Activated CD8-positive, alpha-beta T cell treated with anti-CD3 and anti-CD28 coated beads, Interleukin-2, amount 10 ng/mL, durations not matched to agents 7 days and 5 days (primary cell): ENCODE measurements at regions not wholly inside any gene's neighbourhood (a gene's known extent, or its start where the extent isn't known, plus 50 kb on each side); places are given as distances from the start of the nearest gene placed in this dataset.
"Not testable (repeated sequence)": the region's sequence is repeated elsewhere in the genome, so short reads cannot be mapped to it uniquely, and the experiment has no call there.

Experiments
- ATAC-seq: fragments of 150-1000 bp; cut with Tn5 transposase; one replicate; pipeline ENCODE4 v1.10.0; 2021; ENCODE audit warnings: moderate library complexity
- CTCF ChIA-PET: fragments of 350-600 bp; sonication (Branson Sonifier 250); formaldehyde crosslinking; loops from one replicate; lab custom pipeline; 2021; ENCODE audit warnings: antibody characterized with exemption; lab: Charles Lee
- POLR2A ChIA-PET: fragments of 350-600 bp; sonication (Branson Sonifier 250); formaldehyde crosslinking; loops from one replicate; lab custom pipeline; 2021; ENCODE audit warnings: antibody characterized with exemption; lab: Charles Lee
- DNase-seq: peaks from one replicate; pipeline ENCODE4 v3.0.0-alpha.2; 2020
- H3K27ac Mint-ChIP-seq: one replicate; pipeline ENCODE4 v1.8.0; 2021; ENCODE audit warnings: mild to moderate bottlenecking, mixed read lengths
- H3K27me3 Mint-ChIP-seq: one replicate; pipeline ENCODE4 v1.8.0; 2021; ENCODE audit warnings: low read depth, mixed read lengths
- H3K36me3 Mint-ChIP-seq: one replicate; pipeline ENCODE4 v1.8.0; 2021; ENCODE audit warnings: low read depth, mixed read lengths
- H3K4me1 Mint-ChIP-seq: one replicate; pipeline ENCODE4 v1.8.0; 2021; ENCODE audit warnings: low read depth, mixed read lengths
- H3K4me3 Mint-ChIP-seq: one replicate; pipeline ENCODE4 v1.8.0; 2021; ENCODE audit warnings: mild to moderate bottlenecking, mixed read lengths
- H3K9me3 Mint-ChIP-seq: one replicate; pipeline ENCODE4 v1.8.0; 2022; ENCODE audit warnings: mixed read lengths; ENCODE audit not compliant: insufficient read depth

GRCh38 chrX:43267652-43268051 is 388.4 kb upstream of the MAOA start:
- H3K4me3 Mint-ChIP-seq: no peak overlapping the region
- POLR2A ChIA-PET: no interaction called here
- peaks cover 5% of the 10 kb centered on the region for H3K9me3 Mint-ChIP-seq
- H3K4me1 Mint-ChIP-seq: no peaks in the 10 kb centered on the region
- DNase-seq (no peak), ATAC-seq (no peak)
- CTCF ChIA-PET: no interaction called here
- H3K27me3 Mint-ChIP-seq: no peaks in the 10 kb centered on the region
- H3K36me3 Mint-ChIP-seq: peaks cover 2% of the 10 kb centered on the region
- H3K27ac Mint-ChIP-seq: no peak overlapping the region

DNA sequence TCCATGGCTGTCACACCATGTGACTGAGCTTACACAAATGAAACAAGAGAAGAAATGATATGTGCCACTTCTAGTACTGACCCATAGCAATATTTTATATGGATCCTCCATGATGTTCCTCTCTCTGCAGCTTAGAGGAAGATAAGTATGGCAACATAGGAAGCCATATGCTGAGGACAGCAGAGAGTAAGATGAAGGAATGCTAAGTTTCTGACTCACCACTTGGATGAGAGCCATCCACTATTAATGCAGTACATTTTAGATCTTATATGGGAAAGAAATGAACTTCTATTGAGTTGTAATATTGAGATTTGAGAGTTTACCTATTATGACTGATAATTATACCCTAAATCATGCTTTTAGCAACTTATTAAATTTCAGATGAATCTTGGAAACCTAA is 386.9 kb upstream of the MAOA start:
- no peak for DNase-seq

GRCh38 chrX:43277879-43278278 is 378.2 kb upstream of the MAOA start:
- ChIA-PET CTCF (no interaction called here), POLR2A (no interaction called here)
- ATAC-seq (no peak), DNase-seq (no peak)
- Mint-ChIP-seq H3K27me3 (no peaks in the 10 kb centered on the region), H3K36me3 (no peaks in the 10 kb centered on the region), H3K27ac (no peak overlapping the region), H3K4me3 (no peak overlapping the region), H3K4me1 (no peaks in the 10 kb centered on the region), H3K9me3 (no peaks in the 10 kb centered on the region)

More for the DNA sequence above, 386.9 kb upstream of the MAOA start:
- Mint-ChIP-seq H3K9me3 (no peaks in the 10 kb centered on the region), H3K36me3 (no peaks in the 10 kb centered on the region), H3K27me3 (no peaks in the 10 kb centered on the region), H3K4me3 (no peak overlapping the region), H3K27ac (no peak overlapping the region), H3K4me1 (no peaks in the 10 kb centered on the region)
- ChIA-PET POLR2A (no interaction called here), CTCF (no interaction called here)
- no peak for ATAC-seq

DNA sequence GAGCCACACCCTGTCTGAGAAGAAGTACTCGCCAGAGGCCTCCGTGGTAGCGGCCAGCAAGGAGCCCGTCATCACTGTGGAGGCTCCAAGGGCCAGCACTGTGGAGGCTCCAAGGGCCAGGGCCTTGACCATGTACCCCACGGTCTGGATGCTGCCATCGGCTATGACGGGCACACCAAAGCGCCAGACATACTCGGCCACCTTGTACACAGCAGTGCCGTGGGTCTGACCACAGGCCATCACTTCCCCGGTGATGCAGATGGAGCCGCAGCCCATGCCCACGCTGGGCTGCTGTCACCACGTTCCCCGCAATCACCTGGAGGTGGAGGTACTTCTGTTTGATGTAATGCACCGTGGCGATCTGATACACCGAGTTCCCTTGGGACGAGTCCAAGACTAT is 377.7 kb upstream of the MAOA start:
- Mint-ChIP-seq H3K9me3 (no peaks in the 10 kb centered on the region), H3K36me3 (no peaks in the 10 kb centered on the region), H3K4me3 (no peak overlapping the region), H3K4me1 (no peaks in the 10 kb centered on the region), H3K27me3 (no peaks in the 10 kb centered on the region), H3K27ac (no peak overlapping the region)
- DNase-seq: no peak
- ChIA-PET CTCF (no interaction called here), POLR2A (no interaction called here)
- no peak for ATAC-seq

- H3K27me3 Mint-ChIP-seq: no peaks in the 10 kb centered on the region
- no peak overlapping the region for H3K4me3 Mint-ChIP-seq
- H3K36me3 Mint-ChIP-seq: no peaks in the 10 kb centered on the region
- H3K4me1 Mint-ChIP-seq: no peaks in the 10 kb centered on the region
- ChIA-PET CTCF (no interaction called here), POLR2A (no interaction called here)
- no peak for ATAC-seq
- no peaks in the 10 kb centered on the region for H3K9me3 Mint-ChIP-seq
- no peak overlapping the region for H3K27ac Mint-ChIP-seq
- no peak for DNase-seq
These were observed 376.7 kb upstream of the MAOA start for GRCh38 chrX:43279341-43279808.

- ATAC-seq: no peak
- H3K4me1 Mint-ChIP-seq: no peaks in the 10 kb centered on the region
These were observed 372.9 kb upstream of the MAOA start for GRCh38 chrX:43283187-43283586.

DNA sequence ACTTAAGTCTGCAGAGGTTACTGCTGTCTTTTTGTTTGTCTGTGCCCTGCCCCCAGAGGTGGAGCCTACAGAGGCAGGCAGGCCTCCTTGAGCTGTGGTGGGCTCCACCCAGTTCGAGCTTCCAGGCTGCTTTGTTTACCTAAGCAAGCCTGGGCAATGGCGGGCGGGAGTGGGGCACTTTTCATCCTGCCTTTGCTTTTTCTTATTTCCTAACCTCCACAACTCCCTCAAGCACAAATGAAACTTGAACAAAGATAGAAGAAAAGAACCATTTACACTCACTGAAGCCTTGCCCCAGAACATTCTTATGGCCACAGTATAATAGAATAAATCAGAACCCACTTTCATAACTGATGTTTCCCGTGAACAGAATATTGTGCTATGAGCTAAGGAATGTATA is 344.5 kb upstream of the MAOA start:
- H3K4me1 Mint-ChIP-seq, H3K9me3 Mint-ChIP-seq, POLR2A ChIA-PET: not testable (repeated sequence)

More at GRCh38 chrX:43283187-43283586, 372.9 kb upstream of the MAOA start:
- no peaks in the 10 kb centered on the region for H3K27me3 Mint-ChIP-seq
- H3K4me3 Mint-ChIP-seq: no peak overlapping the region
- H3K27ac Mint-ChIP-seq: no peak overlapping the region
- no peaks in the 10 kb centered on the region for H3K9me3 Mint-ChIP-seq
- no peak for DNase-seq
- POLR2A ChIA-PET: no interaction called here
- no peaks in the 10 kb centered on the region for H3K36me3 Mint-ChIP-seq
- CTCF ChIA-PET: no interaction called here

GRCh38 chrX:43313035-43313434 is 343.1 kb upstream of the MAOA start:
- ATAC-seq (no peak), DNase-seq (no peak)
- Mint-ChIP-seq H3K36me3 (no peaks in the 10 kb centered on the region), H3K27ac (no peak overlapping the region), H3K27me3 (no peaks in the 10 kb centered on the region), H3K9me3 (no peaks in the 10 kb centered on the region), H3K4me1 (peaks cover 3% of the 10 kb centered on the region), H3K4me3 (no peak overlapping the region)
- ChIA-PET CTCF (no interaction called here), POLR2A (no interaction called here)

More for the DNA sequence above, 344.5 kb upstream of the MAOA start:
- DNase-seq, H3K27ac Mint-ChIP-seq, CTCF ChIA-PET, ATAC-seq, H3K36me3 Mint-ChIP-seq, H3K4me3 Mint-ChIP-seq, H3K27me3 Mint-ChIP-seq: not testable (repeated sequence)

GRCh38 chrX:43314525-43314924 is 341.6 kb upstream of the MAOA start:
- Mint-ChIP-seq H3K4me3 (no peak overlapping the region), H3K4me1 (peaks cover 3% of the 10 kb centered on the region), H3K36me3 (no peaks in the 10 kb centered on the region), H3K9me3 (no peaks in the 10 kb centered on the region), H3K27me3 (no peaks in the 10 kb centered on the region), H3K27ac (no peak overlapping the region)
- DNase-seq (no peak), ATAC-seq (no peak)
- ChIA-PET CTCF (no interaction called here), POLR2A (no interaction called here)

GRCh38 chrX:43315622-43316021 is 340.5 kb upstream of the MAOA start:
- ATAC-seq: no peak
- Mint-ChIP-seq H3K4me1 (peaks cover 3% of the 10 kb centered on the region), H3K36me3 (no peaks in the 10 kb centered on the region), H3K27me3 (no peaks in the 10 kb centered on the region), H3K4me3 (no peak overlapping the region), H3K27ac (no peak overlapping the region), H3K9me3 (no peaks in the 10 kb centered on the region)
- DNase-seq: no peak
- ChIA-PET CTCF (no interaction called here), POLR2A (no interaction called here)

DNA sequence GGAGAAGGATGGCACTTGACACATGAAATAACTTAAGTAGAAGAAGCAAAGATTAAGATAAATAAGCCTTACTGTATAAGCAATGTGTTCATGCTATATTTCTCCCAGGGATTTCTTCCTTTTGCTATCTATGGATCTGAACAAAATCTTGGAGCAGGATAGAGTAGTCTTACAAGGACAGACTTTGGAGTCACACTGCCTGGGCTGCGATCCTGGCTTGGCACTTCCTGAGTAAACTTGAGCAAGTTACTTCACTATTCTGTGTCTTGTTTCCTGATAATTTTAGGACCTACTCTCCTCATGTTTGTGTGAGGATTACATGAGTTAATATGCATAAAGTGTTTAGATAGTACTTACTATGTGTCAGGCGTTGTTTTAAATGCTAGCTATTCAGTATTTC is 340.0 kb upstream of the MAOA start:
- H3K9me3 Mint-ChIP-seq: peaks cover under 1% of the 10 kb centered on the region
- no peaks in the 10 kb centered on the region for H3K27me3 Mint-ChIP-seq
- POLR2A ChIA-PET: no interaction called here
- peaks cover 3% of the 10 kb centered on the region for H3K4me1 Mint-ChIP-seq
- no peaks in the 10 kb centered on the region for H3K36me3 Mint-ChIP-seq
- H3K4me3 Mint-ChIP-seq: no peak overlapping the region
- DNase-seq (no peak), ATAC-seq (no peak)
- CTCF ChIA-PET: no interaction called here
- no peak overlapping the region for H3K27ac Mint-ChIP-seq

DNA sequence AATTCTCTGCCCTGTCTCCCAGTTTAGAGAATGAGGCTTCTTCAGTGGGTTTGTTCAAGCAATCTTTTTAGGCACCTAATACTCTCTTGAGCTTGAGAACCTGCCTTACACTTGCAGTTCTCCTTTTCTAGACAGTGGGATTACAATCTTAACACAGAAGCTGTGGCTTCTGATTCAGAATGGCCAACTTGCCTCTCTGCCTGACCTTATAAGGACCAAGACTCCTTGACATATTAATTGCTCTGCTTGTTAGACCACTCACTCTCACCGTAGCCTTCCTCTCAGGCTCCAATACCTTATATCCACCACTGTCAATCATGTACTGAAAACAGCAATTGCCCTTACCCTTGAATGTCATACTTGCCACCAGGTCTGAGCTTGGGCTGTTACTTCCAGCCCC is 338.7 kb upstream of the MAOA start:
- Mint-ChIP-seq H3K36me3 (peaks cover 4% of the 10 kb centered on the region), H3K27me3 (no peaks in the 10 kb centered on the region), H3K4me3 (no peak overlapping the region), H3K4me1 (peaks cover 3% of the 10 kb centered on the region), H3K27ac (no peak overlapping the region), H3K9me3 (peaks cover 4% of the 10 kb centered on the region)
- ATAC-seq (no peak), DNase-seq (no peak)
- ChIA-PET POLR2A (interaction anchor here (0.6 kb wide), 1 partner anchor 10 kb away, joined by 3 read pairs; no protein-coding TSS in a partner anchor), CTCF (no interaction called here)

GRCh38 chrX:43328358-43328946 is 327.6 kb upstream of the MAOA start:
- Mint-ChIP-seq H3K36me3 (no peaks in the 10 kb centered on the region), H3K27ac (no peak overlapping the region), H3K9me3 (no peaks in the 10 kb centered on the region), H3K27me3 (no peaks in the 10 kb centered on the region), H3K4me1 (no peaks in the 10 kb centered on the region), H3K4me3 (no peak overlapping the region)
- CTCF ChIA-PET: no interaction called here
- POLR2A ChIA-PET: no interaction called here
- DNase-seq (no peak), ATAC-seq (no peak)
